CD4-positive, alpha-beta memory T cell (primary cell): ENCODE measurements at regions not wholly inside any gene's neighbourhood (a gene's known extent, or its start where the extent isn't known, plus 50 kb on each side); places are given as distances from the start of the nearest gene placed in this dataset.
A peak's percentile ranks its signal among the peaks of the same experiment; 100 is the strongest.
"Not testable (repeated sequence)": the region's sequence is repeated elsewhere in the genome, so short reads cannot be mapped to it uniquely, and the experiment has no call there.

ENCODE experiments used
- CTCF ChIA-PET: fragments of 350-600 bp; sonication (Branson Sonifier 250); formaldehyde crosslinking; loops from one replicate; lab custom pipeline; 2021; ENCODE audit warnings: inconsistent platforms; ENCODE audit not compliant: partially characterized antibody; lab: Charles Lee
- POLR2A ChIA-PET: fragments of 350-600 bp; sonication (Branson Sonifier 250); formaldehyde crosslinking; loops from one replicate; lab custom pipeline; 2021; ENCODE audit not compliant: partially characterized antibody; lab: Charles Lee
- DNase-seq, 5 donors: peaks; one replicate each; pipeline versions ENCODE4 v3.0.0 to v3.0.0-alpha.2; 2020 to 2022; ENCODE audit warnings: mixed read lengths in 1 of 5
- H3K27ac ChIP-seq: one replicate; pipeline ENCODE4 v1.7.0; 2013; ENCODE audit warnings: low read depth, low read length
- H3K27me3 ChIP-seq: 2 replicates; pipeline ENCODE4 v1.7.0; 2013; ENCODE audit warnings: mild to moderate bottlenecking, low read length, moderate library complexity; ENCODE audit not compliant: insufficient read depth
- H3K36me3 ChIP-seq: 2 replicates; pipeline ENCODE4 v1.7.0; 2013; ENCODE audit warnings: mild to moderate bottlenecking, low read length, moderate library complexity; ENCODE audit not compliant: insufficient read depth
- H3K4me1 ChIP-seq: 2 replicates; pipeline ENCODE4 v1.7.0; 2013; ENCODE audit warnings: mild to moderate bottlenecking, low read length, moderate library complexity; ENCODE audit not compliant: insufficient read depth
- H3K4me3 ChIP-seq, 2 donors: one replicate each; pipeline ENCODE4 v1.7.0; 2013; ENCODE audit warnings: low read length in 2 of 2, mild to moderate bottlenecking in 1 of 2
- H3K9me3 ChIP-seq, 2 donors: one replicate each; pipeline ENCODE4 v1.7.0; 2013; ENCODE audit warnings: low read length in 2 of 2, control low read depth in 1 of 2; ENCODE audit not compliant: control insufficient read depth in 1 of 2
- H3K27ac Mint-ChIP-seq, 7 donors: one replicate each; pipeline ENCODE4 v1.8.0; 2020 to 2021; ENCODE audit warnings: mixed read lengths in 7 of 7, mild to moderate bottlenecking in 6 of 7, inconsistent platforms in 3 of 7, moderate library complexity in 3 of 7
- H3K27me3 Mint-ChIP-seq, 2 donors: one replicate each; pipeline ENCODE4 v1.8.0; 2020 to 2021; ENCODE audit warnings: mixed read lengths in 2 of 2
- H3K36me3 Mint-ChIP-seq, 2 donors: one replicate each; pipeline ENCODE4 v1.8.0; 2020 to 2021; ENCODE audit warnings: mixed read lengths in 2 of 2, inconsistent platforms in 1 of 2, mild to moderate bottlenecking in 1 of 2
- H3K4me1 Mint-ChIP-seq, 4 donors: one replicate each; pipeline ENCODE4 v1.8.0; 2020 to 2021; ENCODE audit warnings: mixed read lengths in 4 of 4, mild to moderate bottlenecking in 1 of 4
- H3K4me3 Mint-ChIP-seq, 8 donors: one replicate each; pipeline ENCODE4 v1.8.0; 2020 to 2021; ENCODE audit warnings: mixed read lengths in 8 of 8, mild to moderate bottlenecking in 7 of 8, moderate library complexity in 6 of 8, inconsistent platforms in 3 of 8
- H3K9me3 Mint-ChIP-seq, 8 donors: one replicate each; pipeline ENCODE4 v1.8.0; 2020 to 2021; ENCODE audit warnings: mixed read lengths in 8 of 8, mild to moderate bottlenecking in 5 of 8, inconsistent platforms in 3 of 8, moderate library complexity in 1 of 8
- intact Hi-C: fragments of 100-400 bp; cut with micrococcal nuclease; formaldehyde crosslinking; loops from one replicate; pipeline ENCODE4 v1.15.1; 2023

DNA sequence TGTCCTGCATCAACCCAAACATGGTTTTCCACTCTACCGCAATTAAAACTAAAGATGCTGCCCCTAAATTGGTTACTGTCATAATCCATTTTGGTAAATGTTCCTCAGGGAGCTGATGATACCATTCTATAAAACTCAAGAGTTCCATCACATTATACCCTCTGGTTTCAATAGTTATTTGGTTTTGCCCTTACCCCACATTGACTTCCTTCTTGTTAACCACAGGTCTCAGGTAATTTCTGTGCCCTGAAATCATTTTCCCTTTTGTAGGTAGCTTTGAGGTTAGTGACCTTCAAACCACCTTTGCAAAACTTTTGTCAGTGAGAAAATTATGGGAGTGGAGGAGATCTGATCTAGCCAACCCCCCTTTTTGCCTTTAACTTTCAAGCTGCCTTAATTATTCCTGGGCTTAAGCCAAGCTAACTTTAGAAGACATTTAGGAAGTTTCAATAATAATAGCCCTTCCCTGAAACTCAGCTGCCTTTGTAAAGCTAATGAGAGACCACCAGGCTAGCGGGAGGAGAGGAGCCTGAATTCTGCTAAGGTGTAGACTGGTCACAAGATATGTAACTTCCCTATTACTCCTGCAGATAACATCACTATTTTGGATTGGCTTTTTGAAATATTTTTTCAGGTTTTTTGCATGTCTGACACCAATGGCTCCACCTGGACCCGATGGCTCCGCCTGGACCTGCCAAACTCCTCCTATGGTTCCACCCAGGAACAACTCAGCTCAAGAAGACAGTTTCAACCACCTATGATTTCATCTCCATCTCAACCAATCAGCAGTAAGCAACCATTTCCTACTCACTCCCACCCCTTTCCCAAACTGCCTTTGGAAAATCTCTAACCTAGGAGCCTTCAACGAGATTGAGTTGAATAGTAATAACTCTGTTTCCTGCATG lies 224.9 kb downstream of the HS3ST3B1 start:
- Mint-ChIP-seq H3K4me3 (peak overlapping the region in 2 of 8 donors; percentile 18 to 27), H3K27me3 (no peaks in the 10 kb centered on the region), H3K4me1 (peaks cover 12 to 18% (median 15%) of the 10 kb centered on the region in 4 donors), H3K9me3 (peaks cover 0 to 8% (median 2%) of the 10 kb centered on the region in 8 donors), H3K36me3 (peaks cover 0 to 2% of the 10 kb centered on the region in 2 donors), H3K27ac (no peak overlapping the region)
- ChIA-PET CTCF (interaction anchor here (0.9 to 1.0 kb wide), 2 partner anchors 9 to 11 kb away, joined by 3 read pairs; no protein-coding TSS in a partner anchor), POLR2A (no interaction called here)
- Histone ChIP-seq H3K27me3 (no peaks in the 10 kb centered on the region), H3K4me1 (peaks cover 11% of the 10 kb centered on the region), H3K27ac (no peak overlapping the region), H3K4me3 (no peak overlapping the region), H3K36me3 (no peaks in the 10 kb centered on the region), H3K9me3 (no peaks in the 10 kb centered on the region)
- intact Hi-C loops = no loop called here
- DNase-seq = peak in 1 of 5 donors; percentile 0

DNA sequence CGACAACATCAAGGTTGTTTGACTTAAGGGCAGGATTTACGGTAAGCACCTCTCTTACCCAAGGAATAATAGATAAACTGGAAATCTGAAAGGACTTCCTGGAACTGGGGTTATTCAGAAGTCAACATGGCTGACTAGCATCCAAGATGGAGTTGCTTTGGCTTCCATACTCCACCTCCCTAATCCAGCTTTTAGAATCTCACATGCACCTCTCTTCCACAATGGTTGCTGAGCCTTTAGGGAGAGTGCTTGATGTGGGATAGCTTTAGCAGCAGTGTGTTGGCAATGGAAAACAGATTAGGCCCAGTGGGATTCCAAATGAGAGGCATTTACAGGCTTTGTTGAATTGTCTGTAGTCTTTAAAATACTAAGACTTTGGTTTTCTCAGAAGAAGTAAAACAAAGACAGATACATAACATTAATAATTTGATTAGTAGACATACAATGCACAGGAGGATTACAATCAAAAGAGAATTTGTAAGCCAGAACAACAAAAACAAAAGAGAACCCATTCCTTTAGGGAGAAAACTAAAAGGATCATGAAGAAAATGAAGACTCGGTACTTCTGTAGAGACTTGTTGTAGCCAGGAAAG lies 222.0 kb downstream of the HS3ST3B1 start:
- H3K36me3 Mint-ChIP-seq = no peaks in the 10 kb centered on the region
- ChIA-PET POLR2A (no interaction called here), CTCF (no interaction called here)
- DNase-seq = no peak
- H3K27ac Mint-ChIP-seq = peak overlapping the region in 1 of 7 donors; percentile 3
- no peak overlapping the region for H3K27ac ChIP-seq
- no peaks in the 10 kb centered on the region for H3K9me3 ChIP-seq
- H3K9me3 Mint-ChIP-seq = peaks cover 0 to 2% (median 0%) of the 10 kb centered on the region in 8 donors
- no peaks in the 10 kb centered on the region for H3K27me3 ChIP-seq
- H3K27me3 Mint-ChIP-seq = no peaks in the 10 kb centered on the region
- H3K4me1 Mint-ChIP-seq = peaks cover 12 to 22% (median 15%) of the 10 kb centered on the region in 4 donors
- no peaks in the 10 kb centered on the region for H3K36me3 ChIP-seq
- H3K4me3 ChIP-seq = no peak overlapping the region
- intact Hi-C loops = no loop called here
- peaks cover 11% of the 10 kb centered on the region for H3K4me1 ChIP-seq
- no peak overlapping the region for H3K4me3 Mint-ChIP-seq

DNA sequence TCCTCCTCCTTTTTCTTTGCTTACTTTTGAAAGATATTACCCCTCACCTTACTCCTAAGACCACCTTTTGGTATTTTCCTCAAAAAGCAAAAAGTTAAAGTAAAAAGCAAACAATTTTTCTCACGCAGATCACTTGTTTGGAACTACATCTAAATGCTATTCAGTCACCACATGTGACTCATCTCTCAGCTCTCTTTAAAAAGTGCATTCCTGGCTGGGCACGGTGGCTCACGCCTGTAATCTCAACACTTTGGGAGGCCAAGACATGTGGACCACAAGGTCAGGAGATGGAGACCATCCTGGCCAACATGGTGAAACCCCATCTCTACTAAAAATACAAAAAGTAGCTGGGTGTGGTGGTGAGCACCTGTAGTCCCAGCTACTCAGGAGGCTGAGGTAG lies 218.0 kb downstream of the HS3ST3B1 start:
- H3K27ac ChIP-seq, H3K36me3 ChIP-seq, H3K9me3 ChIP-seq, H3K4me1 ChIP-seq, H3K27me3 Mint-ChIP-seq, POLR2A ChIA-PET, H3K4me3 Mint-ChIP-seq, H3K9me3 Mint-ChIP-seq, DNase-seq, intact Hi-C loops, H3K27ac Mint-ChIP-seq, CTCF ChIA-PET, H3K4me1 Mint-ChIP-seq, H3K27me3 ChIP-seq, H3K4me3 ChIP-seq, H3K36me3 Mint-ChIP-seq: not testable (repeated sequence)

DNA sequence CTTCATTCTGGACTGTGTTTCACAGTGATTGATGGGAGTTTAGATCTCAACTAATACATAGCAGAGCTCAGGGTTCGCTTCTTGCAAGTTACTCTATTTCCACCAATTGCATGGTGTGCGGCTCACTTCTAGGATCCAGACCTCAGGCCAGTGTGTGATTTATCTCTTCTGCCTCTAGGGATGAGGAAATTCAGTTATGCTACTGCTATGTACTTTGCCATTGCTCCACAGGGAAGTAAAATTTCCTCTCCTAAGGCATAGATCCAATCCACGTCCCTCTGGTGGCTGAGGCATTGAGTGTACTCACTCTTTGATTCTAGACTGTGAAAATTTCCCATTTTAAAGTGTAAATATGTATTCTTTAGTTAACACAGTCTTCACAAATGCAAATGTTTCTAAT lies 214.1 kb downstream of the HS3ST3B1 start:
- H3K27me3 Mint-ChIP-seq = no peaks in the 10 kb centered on the region
- no peak for DNase-seq
- H3K4me1 ChIP-seq = no peaks in the 10 kb centered on the region
- no peaks in the 10 kb centered on the region for H3K27me3 ChIP-seq
- peaks cover 0 to 4% (median under 1%) of the 10 kb centered on the region in 4 donors for H3K4me1 Mint-ChIP-seq
- ChIA-PET POLR2A (no interaction called here), CTCF (interaction anchor here (0.6 kb wide), 1 partner anchor 220 kb away, joined by 4 read pairs; no protein-coding TSS in a partner anchor)
- no peaks in the 10 kb centered on the region for H3K36me3 ChIP-seq
- H3K27ac Mint-ChIP-seq = no peak overlapping the region
- H3K4me3 ChIP-seq = no peak overlapping the region
- no peaks in the 10 kb centered on the region for H3K36me3 Mint-ChIP-seq
- no peaks in the 10 kb centered on the region for H3K9me3 ChIP-seq
- H3K4me3 Mint-ChIP-seq = no peak overlapping the region
- intact Hi-C loops = no loop called here
- peaks cover 0 to 2% (median 0%) of the 10 kb centered on the region in 8 donors for H3K9me3 Mint-ChIP-seq
- H3K27ac ChIP-seq = no peak overlapping the region

DNA sequence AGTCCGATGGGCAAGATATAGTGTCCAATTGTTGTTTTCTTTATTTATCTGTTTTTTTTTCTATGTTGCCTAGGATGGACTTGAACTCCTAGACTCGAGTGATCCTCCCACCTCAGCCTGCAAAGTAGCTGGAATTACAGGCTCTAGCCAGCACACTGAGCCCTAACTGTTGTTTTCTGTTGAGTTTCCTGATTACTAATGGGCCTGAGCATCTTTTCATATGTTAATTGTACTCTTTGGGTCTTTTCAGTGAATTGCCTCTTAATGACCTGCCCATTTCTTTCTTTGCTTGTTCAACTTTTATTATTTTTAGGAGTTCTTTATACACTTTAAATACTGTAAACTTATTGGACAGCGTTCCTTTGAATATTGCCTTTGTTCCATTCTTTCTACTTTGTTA lies 213.0 kb downstream of the HS3ST3B1 start:
- H3K4me1 ChIP-seq = no peaks in the 10 kb centered on the region
- no peaks in the 10 kb centered on the region for H3K27me3 ChIP-seq
- H3K36me3 ChIP-seq = no peaks in the 10 kb centered on the region
- H3K27ac ChIP-seq = no peak overlapping the region
- Mint-ChIP-seq H3K27me3 (peaks cover 0 to 2% of the 10 kb centered on the region in 2 donors), H3K4me3 (no peak overlapping the region), H3K36me3 (peaks cover 0 to 3% of the 10 kb centered on the region in 2 donors), H3K9me3 (peaks cover 0 to 3% (median 0%) of the 10 kb centered on the region in 8 donors), H3K4me1 (peaks cover 0 to 2% (median under 1%) of the 10 kb centered on the region in 4 donors), H3K27ac (no peak overlapping the region)
- H3K9me3 ChIP-seq = no peaks in the 10 kb centered on the region
- intact Hi-C loops = no loop called here
- H3K4me3 ChIP-seq = no peak overlapping the region
- CTCF ChIA-PET = no interaction called here
- no peak for DNase-seq
- POLR2A ChIA-PET = no interaction called here

DNA sequence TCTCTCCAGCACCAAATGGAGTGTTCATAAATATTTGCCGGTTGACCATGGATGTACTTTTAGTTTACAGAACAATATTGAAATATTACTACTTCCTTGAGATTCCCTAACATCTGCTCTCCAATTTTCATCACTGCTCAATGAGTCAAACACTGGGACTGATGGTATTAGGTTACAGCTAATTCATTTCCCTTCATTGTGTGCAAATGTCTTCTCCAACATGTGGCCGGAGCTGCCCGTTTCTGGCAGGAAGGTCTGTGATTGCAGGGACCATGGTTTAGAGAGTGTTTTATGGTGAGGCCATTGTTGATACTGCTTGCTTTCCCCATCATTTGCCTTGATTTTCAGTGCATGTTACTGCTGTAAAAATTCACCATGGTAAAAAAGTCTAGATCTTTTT lies 209.3 kb downstream of the HS3ST3B1 start:
- CTCF ChIA-PET = no interaction called here
- H3K27ac Mint-ChIP-seq = no peak overlapping the region

DNA sequence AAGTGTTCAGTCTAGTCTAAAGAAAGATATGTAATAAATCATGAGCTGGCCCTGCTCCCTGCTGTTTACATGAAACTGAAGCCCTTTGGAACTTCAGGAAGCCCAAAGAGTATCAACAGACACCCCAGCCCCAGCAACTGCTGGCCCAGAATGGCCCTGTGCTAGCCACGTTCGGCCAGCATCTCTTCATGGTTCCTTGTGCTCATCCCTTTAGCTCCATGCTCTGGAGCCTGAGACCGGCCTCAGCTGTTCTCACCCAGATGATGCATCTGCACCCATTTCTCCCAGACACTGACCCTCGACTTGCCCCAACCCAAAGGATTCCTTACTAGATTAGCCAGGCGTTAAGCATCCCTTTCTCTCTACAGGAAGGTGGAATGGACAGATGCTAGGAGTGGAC lies 207.3 kb downstream of the HS3ST3B1 start:
- Histone ChIP-seq H3K27me3 (no peaks in the 10 kb centered on the region), H3K36me3 (no peaks in the 10 kb centered on the region), H3K4me3 (no peak overlapping the region), H3K4me1 (no peaks in the 10 kb centered on the region), H3K27ac (no peak overlapping the region), H3K9me3 (no peaks in the 10 kb centered on the region)
- H3K36me3 Mint-ChIP-seq = peaks cover 0 to 6% of the 10 kb centered on the region in 2 donors
- intact Hi-C loops = no loop called here
- H3K4me1 Mint-ChIP-seq = peaks cover 0 to 2% (median 0%) of the 10 kb centered on the region in 4 donors
- ChIA-PET CTCF (no interaction called here), POLR2A (no interaction called here)
- peaks cover 0 to 2% of the 10 kb centered on the region in 2 donors for H3K27me3 Mint-ChIP-seq
- H3K27ac Mint-ChIP-seq = no peak overlapping the region
- H3K9me3 Mint-ChIP-seq = peaks cover 0 to 4% (median 0%) of the 10 kb centered on the region in 8 donors
- DNase-seq = no peak
- no peak overlapping the region for H3K4me3 Mint-ChIP-seq

More for the DNA sequence above, 209.3 kb downstream of the HS3ST3B1 start:
- intact Hi-C loops = no loop called here
- H3K4me3 Mint-ChIP-seq = no peak overlapping the region
- DNase-seq = no peak
- Histone ChIP-seq H3K27ac (no peak overlapping the region), H3K9me3 (no peaks in the 10 kb centered on the region), H3K36me3 (no peaks in the 10 kb centered on the region), H3K4me1 (no peaks in the 10 kb centered on the region), H3K27me3 (no peaks in the 10 kb centered on the region), H3K4me3 (no peak overlapping the region)
- peaks cover 0 to 2% (median 0%) of the 10 kb centered on the region in 4 donors for H3K4me1 Mint-ChIP-seq
- peaks cover 0 to 3% (median 0%) of the 10 kb centered on the region in 8 donors for H3K9me3 Mint-ChIP-seq
- H3K36me3 Mint-ChIP-seq = peaks cover 0 to 3% of the 10 kb centered on the region in 2 donors
- peaks cover 0 to 2% of the 10 kb centered on the region in 2 donors for H3K27me3 Mint-ChIP-seq
- POLR2A ChIA-PET = no interaction called here
